Hepatocyte (in vitro differentiated cells): ENCODE measurements at regions not wholly inside any gene's neighbourhood (a gene's known extent, or its start where the extent isn't known, plus 50 kb on each side); places are given as distances from the start of the nearest gene placed in this dataset.

ENCODE experiments used
- DNase-seq: peaks from one replicate; pipeline ENCODE4 v3.0.0-alpha.2; 2016; ENCODE audit warnings: low spot score
- H2AFZ ChIP-seq: fragments of 200-600 bp; sonication (generic); 2 replicates; pipeline ENCODE4 v1.6.0; 2016; ENCODE audit warnings: antibody characterized with exemption, mild to moderate bottlenecking
- H3K27ac ChIP-seq: fragments of 200-600 bp; sonication (generic); 2 replicates; pipeline ENCODE4 v1.5.1; 2016; ENCODE audit warnings: mild to moderate bottlenecking
- H3K27me3 ChIP-seq: fragments of 200-600 bp; sonication (generic); 2 replicates; pipeline ENCODE4 v1.6.1; 2016
- H3K36me3 ChIP-seq: fragments of 200-600 bp; sonication (generic); replicated peaks from 2 replicates; pipeline ENCODE4 v1.5.1; 2016; ENCODE audit warnings: low read depth; ENCODE audit not compliant: insufficient read depth
- H3K4me1 ChIP-seq: fragments of 200-600 bp; sonication (generic); 2 replicates; pipeline ENCODE4 v1.5.1; 2016; ENCODE audit warnings: mild to moderate bottlenecking, moderate library complexity; ENCODE audit not compliant: insufficient read depth
- H3K4me2 ChIP-seq: fragments of 200-600 bp; sonication (generic); 2 replicates; pipeline ENCODE4 v1.6.0; 2016
- H3K4me3 ChIP-seq: fragments of 200-600 bp; sonication (generic); 2 replicates; pipeline ENCODE4 v1.5.1; 2016; ENCODE audit warnings: mild to moderate bottlenecking
- H3K79me2 ChIP-seq: fragments of 200-600 bp; sonication (generic); 2 replicates; pipeline ENCODE4 v1.6.0; 2017; ENCODE audit warnings: mild to moderate bottlenecking
- H3K9me2 ChIP-seq: fragments of 200-600 bp; sonication (generic); replicated peaks from 2 replicates; pipeline ENCODE4 v1.6.0; 2017; ENCODE audit warnings: mild to moderate bottlenecking; ENCODE audit not compliant: insufficient read depth
- H3K9me3 ChIP-seq: fragments of 200-600 bp; sonication (generic); 2 replicates; pipeline ENCODE4 v1.5.1; 2016; ENCODE audit warnings: low read depth, mild to moderate bottlenecking
- H4K20me1 ChIP-seq: fragments of 200-600 bp; sonication (generic); 2 replicates; pipeline ENCODE4 v1.6.0; 2016; ENCODE audit warnings: mild to moderate bottlenecking; ENCODE audit not compliant: insufficient read depth, poor library complexity, severe bottlenecking
- CTCF ChIP-seq: fragments of 200-600 bp; sonication (generic); IDR thresholded peaks from 2 replicates; pipeline ENCODE4 v1.5.1; 2016; ENCODE audit warnings: antibody characterized with exemption, mild to moderate bottlenecking; ENCODE audit not compliant: poor library complexity
- EZH2 ChIP-seq: fragments of 200-600 bp; sonication (generic); IDR thresholded peaks from 2 replicates; pipeline ENCODE4 v1.6.1; 2016; ENCODE audit warnings: antibody characterized with exemption, mild to moderate bottlenecking, borderline replicate concordance
- EZH2phosphoT487 ChIP-seq: fragments of 200-600 bp; sonication (generic); IDR thresholded peaks from one replicate; pipeline ENCODE4 v1.6.1; 2018; ENCODE audit warnings: antibody characterized with exemption, mild to moderate bottlenecking, low read depth, moderate library complexity; ENCODE audit not compliant: unreplicated experiment, severe bottlenecking
- WGBS: methylation state at CpG from one replicate; pipeline ENCODE4 v1.1.6; 2016; ENCODE audit warnings: low lambda C conversion rate; ENCODE audit errors: missing lambda C conversion rate; 5-methylcytosine and 5-hydroxymethylcytosine counted together

DNA sequence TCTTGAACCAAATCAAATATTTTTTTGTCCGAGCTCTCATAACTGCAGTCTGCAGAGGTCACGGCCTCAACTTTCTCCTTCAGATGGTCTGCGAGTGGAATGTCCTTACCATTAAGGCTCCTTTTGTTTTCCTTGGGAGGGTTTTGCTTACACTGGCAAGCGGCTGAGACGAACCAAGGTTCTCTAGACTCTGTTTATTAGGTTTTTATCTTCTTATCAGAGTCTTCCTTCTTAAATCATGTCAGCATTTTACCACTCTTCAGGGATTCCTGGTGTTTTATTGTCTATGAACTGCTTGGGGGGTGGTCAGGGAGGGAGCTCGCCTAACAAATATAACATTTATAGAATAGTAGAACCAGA is 773.7 kb upstream of the NR2F2 start:
- no peaks in the 10 kb centered on the region for H3K79me2 ChIP-seq
- no peak overlapping the region for H2AFZ ChIP-seq
- WGBS: 26% methylated on average over 6 of the region's 6 CpGs
- no peaks in the 10 kb centered on the region for H3K9me2 ChIP-seq
- no peak for TF ChIP-seq EZH2phosphoT487
- no peak for TF ChIP-seq EZH2
- TF ChIP-seq CTCF: no peak
- peak; percentile 18 for DNase-seq
- no peaks in the 10 kb centered on the region for H4K20me1 ChIP-seq
- H3K9me3 ChIP-seq: no peaks in the 10 kb centered on the region
- no peaks in the 10 kb centered on the region for H3K27me3 ChIP-seq
- H3K4me1 ChIP-seq: peaks cover 5% of the 10 kb centered on the region
- peak overlapping the region; percentile 65 for H3K27ac ChIP-seq
- H3K4me2 ChIP-seq: peak overlapping the region; percentile 30
- no peak overlapping the region for H3K4me3 ChIP-seq
- no peaks in the 10 kb centered on the region for H3K36me3 ChIP-seq

DNA sequence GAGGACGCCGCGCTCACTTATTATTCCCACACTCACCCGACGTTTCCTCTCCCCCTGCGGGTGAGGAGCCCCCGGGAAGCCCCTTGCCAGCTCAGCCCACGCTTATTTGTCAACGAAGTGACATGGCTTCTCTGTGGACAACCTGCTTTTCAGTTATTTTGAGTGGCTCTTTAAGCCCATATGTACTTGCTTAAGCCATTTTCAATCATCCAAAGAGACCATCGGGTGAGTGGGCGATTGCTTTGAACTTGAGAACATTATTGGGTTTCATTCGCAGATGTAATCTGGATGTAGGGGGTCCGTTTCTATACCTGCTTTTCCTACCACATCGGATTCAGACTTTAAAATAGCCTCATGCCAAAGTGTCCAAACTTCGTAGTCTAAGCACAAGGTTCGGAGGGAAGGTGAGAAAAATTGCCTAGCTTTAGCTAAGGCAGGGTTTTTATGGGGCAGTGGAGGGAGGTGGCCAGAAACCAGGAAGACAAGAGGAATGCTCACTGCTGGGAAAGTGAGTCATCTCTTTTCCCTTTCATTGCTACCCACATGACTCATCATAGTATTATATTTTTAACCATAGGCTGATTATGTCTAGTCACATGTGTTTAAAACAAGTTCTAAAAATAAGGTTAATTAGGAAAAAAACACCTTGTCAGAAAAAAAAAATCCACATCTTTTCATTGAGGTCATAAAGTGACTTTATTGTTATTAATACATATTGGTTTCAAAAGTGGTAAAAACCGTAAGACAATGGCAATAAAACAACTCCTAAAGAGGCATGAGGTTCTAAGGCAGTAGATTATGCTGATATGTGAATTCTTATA is 773.1 kb upstream of the NR2F2 start:
- no peak overlapping the region for H2AFZ ChIP-seq
- peak overlapping the region; percentile 30 for H3K4me2 ChIP-seq
- 46% methylated on average over 17 of the region's 17 CpGs for WGBS

DNA sequence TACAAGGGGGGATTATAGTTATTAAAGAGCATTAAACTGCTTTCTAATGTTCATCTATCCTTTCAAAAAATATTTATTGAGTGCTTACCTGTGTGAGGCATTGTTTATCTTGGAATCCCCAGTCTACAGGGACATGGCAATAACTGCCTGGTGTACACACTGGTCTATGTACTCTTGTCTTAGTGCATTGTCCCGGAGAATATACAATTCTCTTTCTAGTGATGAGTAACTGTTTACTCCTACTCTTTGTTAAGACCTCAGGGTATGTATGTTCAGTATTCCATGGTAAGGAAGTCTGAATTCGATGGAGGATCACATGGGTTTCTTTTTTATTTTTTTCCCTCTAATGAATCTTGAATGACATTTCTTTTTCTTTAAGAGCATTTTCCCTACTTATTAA is 772.4 kb upstream of the NR2F2 start:
- H3K9me2 ChIP-seq: no peaks in the 10 kb centered on the region
- peaks cover 5% of the 10 kb centered on the region for H3K4me1 ChIP-seq
- no peak for DNase-seq
- no peaks in the 10 kb centered on the region for H3K9me3 ChIP-seq
- H4K20me1 ChIP-seq: no peaks in the 10 kb centered on the region
- no peak overlapping the region for H2AFZ ChIP-seq
- H3K4me3 ChIP-seq: no peak overlapping the region
- peak overlapping the region; percentile 42 for H3K27ac ChIP-seq
- H3K4me2 ChIP-seq: no peak overlapping the region
- H3K27me3 ChIP-seq: no peaks in the 10 kb centered on the region
- H3K36me3 ChIP-seq: no peaks in the 10 kb centered on the region
- no peaks in the 10 kb centered on the region for H3K79me2 ChIP-seq
- 67% methylated on average over 2 of the region's 2 CpGs for WGBS
- no peak for TF ChIP-seq EZH2phosphoT487
- TF ChIP-seq EZH2: no peak
- TF ChIP-seq CTCF: no peak

More for the DNA sequence above, 773.1 kb upstream of the NR2F2 start:
- H3K79me2 ChIP-seq: no peaks in the 10 kb centered on the region
- DNase-seq: peak; percentile 76
- no peak overlapping the region for H3K4me3 ChIP-seq
- peaks cover 5% of the 10 kb centered on the region for H3K4me1 ChIP-seq
- H3K36me3 ChIP-seq: no peaks in the 10 kb centered on the region
- H3K27ac ChIP-seq: peak overlapping the region; percentile 65
- no peaks in the 10 kb centered on the region for H3K9me3 ChIP-seq
- H4K20me1 ChIP-seq: no peaks in the 10 kb centered on the region
- H3K9me2 ChIP-seq: no peaks in the 10 kb centered on the region
- TF ChIP-seq EZH2phosphoT487: no peak
- no peak for TF ChIP-seq EZH2
- no peak for TF ChIP-seq CTCF
- no peaks in the 10 kb centered on the region for H3K27me3 ChIP-seq
